ENCODE measurements at regions not wholly inside any gene's neighbourhood (a gene's known extent, or its start where the extent isn't known, plus 50 kb on each side); places are given as distances from the start of the nearest gene placed in this dataset.

DNA sequence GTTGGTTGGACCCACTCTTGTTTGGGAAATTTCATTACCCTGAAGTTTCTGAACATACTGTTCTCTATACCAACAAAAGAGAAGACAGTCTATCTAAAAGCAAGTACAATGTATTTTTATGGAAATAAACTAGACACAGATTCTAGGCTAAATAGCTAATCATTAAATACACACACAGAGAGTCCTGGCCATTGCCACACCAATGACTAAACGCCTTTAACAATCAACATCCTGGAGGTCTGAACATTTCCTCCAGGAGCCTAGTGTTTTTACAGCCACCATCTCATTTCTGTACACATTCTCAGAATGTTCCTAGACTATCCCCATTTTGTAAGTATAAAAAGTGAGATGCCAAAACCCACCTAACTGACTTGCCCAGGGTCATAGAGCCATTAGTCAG is 141.6 kb upstream of the RREB1 start (continued):
- TF ChIP-seq, protein P1, sequence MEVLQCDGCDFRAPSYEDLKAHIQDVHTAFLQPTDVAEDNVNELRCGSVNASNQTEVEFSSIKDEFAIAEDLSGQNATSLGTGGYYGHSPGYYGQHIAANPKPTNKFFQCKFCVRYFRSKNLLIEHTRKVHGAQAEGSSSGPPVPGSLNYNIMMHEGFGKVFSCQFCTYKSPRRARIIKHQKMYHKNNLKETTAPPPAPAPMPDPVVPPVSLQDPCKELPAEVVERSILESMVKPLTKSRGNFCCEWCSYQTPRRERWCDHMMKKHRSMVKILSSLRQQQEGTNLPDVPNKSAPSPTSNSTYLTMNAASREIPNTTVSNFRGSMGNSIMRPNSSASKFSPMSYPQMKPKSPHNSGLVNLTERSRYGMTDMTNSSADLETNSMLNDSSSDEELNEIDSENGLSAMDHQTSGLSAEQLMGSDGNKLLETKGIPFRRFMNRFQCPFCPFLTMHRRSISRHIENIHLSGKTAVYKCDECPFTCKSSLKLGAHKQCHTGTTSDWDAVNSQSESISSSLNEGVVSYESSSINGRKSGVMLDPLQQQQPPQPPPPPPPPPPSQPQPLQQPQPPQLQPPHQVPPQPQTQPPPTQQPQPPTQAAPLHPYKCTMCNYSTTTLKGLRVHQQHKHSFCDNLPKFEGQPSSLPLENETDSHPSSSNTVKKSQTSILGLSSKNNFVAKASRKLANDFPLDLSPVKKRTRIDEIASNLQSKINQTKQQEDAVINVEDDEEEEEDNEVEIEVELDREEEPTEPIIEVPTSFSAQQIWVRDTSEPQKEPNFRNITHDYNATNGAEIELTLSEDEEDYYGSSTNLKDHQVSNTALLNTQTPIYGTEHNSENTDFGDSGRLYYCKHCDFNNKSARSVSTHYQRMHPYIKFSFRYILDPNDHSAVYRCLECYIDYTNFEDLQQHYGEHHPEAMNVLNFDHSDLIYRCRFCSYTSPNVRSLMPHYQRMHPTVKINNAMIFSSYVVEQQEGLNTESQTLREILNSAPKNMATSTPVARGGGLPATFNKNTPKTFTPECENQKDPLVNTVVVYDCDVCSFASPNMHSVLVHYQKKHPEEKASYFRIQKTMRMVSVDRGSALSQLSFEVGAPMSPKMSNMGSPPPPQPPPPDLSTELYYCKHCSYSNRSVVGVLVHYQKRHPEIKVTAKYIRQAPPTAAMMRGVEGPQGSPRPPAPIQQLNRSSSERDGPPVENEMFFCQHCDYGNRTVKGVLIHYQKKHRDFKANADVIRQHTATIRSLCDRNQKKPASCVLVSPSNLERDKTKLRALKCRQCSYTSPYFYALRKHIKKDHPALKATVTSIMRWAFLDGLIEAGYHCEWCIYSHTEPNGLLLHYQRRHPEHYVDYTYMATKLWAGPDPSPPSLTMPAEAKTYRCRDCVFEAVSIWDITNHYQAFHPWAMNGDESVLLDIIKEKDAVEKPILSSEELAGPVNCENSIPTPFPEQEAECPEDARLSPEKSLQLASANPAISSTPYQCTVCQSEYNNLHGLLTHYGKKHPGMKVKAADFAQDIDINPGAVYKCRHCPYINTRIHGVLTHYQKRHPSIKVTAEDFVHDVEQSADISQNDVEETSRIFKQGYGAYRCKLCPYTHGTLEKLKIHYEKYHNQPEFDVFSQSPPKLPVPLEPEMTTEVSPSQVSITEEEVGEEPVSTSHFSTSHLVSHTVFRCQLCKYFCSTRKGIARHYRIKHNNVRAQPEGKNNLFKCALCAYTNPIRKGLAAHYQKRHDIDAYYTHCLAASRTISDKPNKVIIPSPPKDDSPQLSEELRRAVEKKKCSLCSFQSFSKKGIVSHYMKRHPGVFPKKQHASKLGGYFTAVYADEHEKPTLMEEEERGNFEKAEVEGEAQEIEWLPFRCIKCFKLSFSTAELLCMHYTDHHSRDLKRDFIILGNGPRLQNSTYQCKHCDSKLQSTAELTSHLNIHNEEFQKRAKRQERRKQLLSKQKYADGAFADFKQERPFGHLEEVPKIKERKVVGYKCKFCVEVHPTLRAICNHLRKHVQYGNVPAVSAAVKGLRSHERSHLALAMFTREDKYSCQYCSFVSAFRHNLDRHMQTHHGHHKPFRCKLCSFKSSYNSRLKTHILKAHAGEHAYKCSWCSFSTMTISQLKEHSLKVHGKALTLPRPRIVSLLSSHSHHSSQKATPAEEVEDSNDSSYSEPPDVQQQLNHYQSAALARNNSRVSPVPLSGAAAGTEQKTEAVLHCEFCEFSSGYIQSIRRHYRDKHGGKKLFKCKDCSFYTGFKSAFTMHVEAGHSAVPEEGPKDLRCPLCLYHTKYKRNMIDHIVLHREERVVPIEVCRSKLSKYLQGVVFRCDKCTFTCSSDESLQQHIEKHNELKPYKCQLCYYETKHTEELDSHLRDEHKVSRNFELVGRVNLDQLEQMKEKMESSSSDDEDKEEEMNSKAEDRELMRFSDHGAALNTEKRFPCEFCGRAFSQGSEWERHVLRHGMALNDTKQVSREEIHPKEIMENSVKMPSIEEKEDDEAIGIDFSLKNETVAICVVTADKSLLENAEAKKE (CRISPR knock-in tag; IDR thresholded peaks at IDR 0.05), result no peak
- TF ChIP-seq EZH2phosphoT487 (IDR thresholded peaks at IDR 0.05; ENCODE audit: unreplicated experiment) (no peak), JUNB (IDR thresholded peaks at IDR 0.05; ENCODE audit: unreplicated experiment) (no peak)
- TF ChIP-seq, protein P2, sequence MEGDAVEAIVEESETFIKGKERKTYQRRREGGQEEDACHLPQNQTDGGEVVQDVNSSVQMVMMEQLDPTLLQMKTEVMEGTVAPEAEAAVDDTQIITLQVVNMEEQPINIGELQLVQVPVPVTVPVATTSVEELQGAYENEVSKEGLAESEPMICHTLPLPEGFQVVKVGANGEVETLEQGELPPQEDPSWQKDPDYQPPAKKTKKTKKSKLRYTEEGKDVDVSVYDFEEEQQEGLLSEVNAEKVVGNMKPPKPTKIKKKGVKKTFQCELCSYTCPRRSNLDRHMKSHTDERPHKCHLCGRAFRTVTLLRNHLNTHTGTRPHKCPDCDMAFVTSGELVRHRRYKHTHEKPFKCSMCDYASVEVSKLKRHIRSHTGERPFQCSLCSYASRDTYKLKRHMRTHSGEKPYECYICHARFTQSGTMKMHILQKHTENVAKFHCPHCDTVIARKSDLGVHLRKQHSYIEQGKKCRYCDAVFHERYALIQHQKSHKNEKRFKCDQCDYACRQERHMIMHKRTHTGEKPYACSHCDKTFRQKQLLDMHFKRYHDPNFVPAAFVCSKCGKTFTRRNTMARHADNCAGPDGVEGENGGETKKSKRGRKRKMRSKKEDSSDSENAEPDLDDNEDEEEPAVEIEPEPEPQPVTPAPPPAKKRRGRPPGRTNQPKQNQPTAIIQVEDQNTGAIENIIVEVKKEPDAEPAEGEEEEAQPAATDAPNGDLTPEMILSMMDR (conservative IDR thresholded peaks at IDR 0.05; ENCODE audit: low read depth in 2 of 2), result no peak

DNA sequence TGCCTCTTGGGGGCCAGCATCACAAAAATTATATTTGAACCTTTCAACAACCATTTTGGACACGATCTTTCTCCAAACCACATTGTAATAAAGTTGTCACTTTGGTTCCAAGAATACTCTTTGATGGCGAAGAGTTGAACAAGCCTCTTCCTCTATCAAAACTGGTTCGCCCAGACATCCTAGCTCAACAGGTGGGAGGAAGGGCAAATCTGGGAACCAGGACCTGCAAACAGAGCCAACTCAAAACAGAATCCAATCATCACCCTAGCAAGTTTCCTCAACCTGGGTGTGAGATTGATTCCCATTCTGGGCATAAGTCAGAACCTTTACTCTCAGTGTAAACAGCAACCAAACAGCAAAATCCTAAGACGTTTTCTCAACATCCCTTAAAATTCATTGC is 141.2 kb upstream of the RREB1 start:
- no peaks in the 10 kb centered on the region for H3K9me3 Mint-ChIP-seq
- no peaks in the 10 kb centered on the region for H3K27me3 ChIP-seq (ENCODE audit: insufficient read depth)
- no peaks in the 10 kb centered on the region for H3F3A ChIP-seq (replicated peaks; ENCODE audit: low read depth)
- no peak overlapping the region for H3K27ac Mint-ChIP-seq
- H3K36me3 Mint-ChIP-seq (ENCODE audit: low read depth), result no peaks in the 10 kb centered on the region
- H3K27me3 Mint-ChIP-seq (ENCODE audit: insufficient read depth, low read depth, poor library complexity), result peaks cover 2% of the 10 kb centered on the region
- H3K4me3 ChIP-seq, result no peak overlapping the region
- H3K9me2 ChIP-seq (ENCODE audit: insufficient read depth), result no peaks in the 10 kb centered on the region
- no peak overlapping the region for H3K27ac ChIP-seq (ENCODE audit: low read depth)
- ATAC-seq (no peak), DNase-seq (ENCODE audit: low spot score) (no peak)
- H2AFZ ChIP-seq, result no peak overlapping the region
- no peak for TF ChIP-seq NANOG (IDR thresholded peaks at IDR 0.05; ENCODE audit: borderline replicate concordance)
- H3K4me1 ChIP-seq (ENCODE audit: insufficient read depth), result no peaks in the 10 kb centered on the region
- no peak overlapping the region for H3K4me2 ChIP-seq
- H3K36me3 ChIP-seq (ENCODE audit: insufficient read depth), result no peaks in the 10 kb centered on the region
- no peaks in the 10 kb centered on the region; the same call in 2 of the 3 replicates for H3K4me1 Mint-ChIP-seq
- H4K20me1 ChIP-seq (replicated peaks; ENCODE audit: insufficient read depth), result no peaks in the 10 kb centered on the region
- no peak overlapping the region for H3K4me3 Mint-ChIP-seq
- H3K79me2 ChIP-seq (replicated peaks; ENCODE audit: insufficient read depth), result no peaks in the 10 kb centered on the region
